ENCODE measurements at regions not wholly inside any gene's neighbourhood (a gene's known extent, or its start where the extent isn't known, plus 50 kb on each side); places are given as distances from the start of the nearest gene placed in this dataset.

DNA sequence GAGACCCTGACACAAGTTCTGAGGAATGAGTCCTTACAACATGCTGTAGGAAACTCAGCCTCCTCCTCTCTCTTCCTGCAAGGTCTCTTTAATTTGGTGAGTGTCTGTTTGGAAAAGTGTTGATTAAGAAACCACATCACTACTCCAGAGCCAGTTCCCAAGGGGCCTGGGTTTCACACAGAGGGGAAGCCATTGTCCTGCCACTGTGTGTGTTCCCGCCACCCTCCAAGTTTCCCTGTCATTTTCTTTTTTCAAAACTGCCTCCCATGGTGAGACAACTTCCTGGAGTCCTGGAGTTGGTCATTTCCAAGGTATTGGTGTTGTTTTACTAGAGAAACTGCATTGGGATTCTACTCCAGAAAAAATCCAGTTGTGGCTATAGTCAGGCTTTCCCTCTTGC is 232.0 kb upstream of the PARD3B start:
- Histone ChIP-seq H3K4me3 (no peak overlapping the region), H3K27ac (no peak overlapping the region), H3K9me3 (no peaks in the 10 kb centered on the region), H3K27me3 (no peaks in the 10 kb centered on the region), H3K36me3 (no peaks in the 10 kb centered on the region), H3K4me1 (peaks cover 0 to 14% (median 0%) of the 10 kb centered on the region in 4 donors)
- no peak for TF ChIP-seq POLR2A (IDR thresholded peaks at IDR 0.05)
- no peak for TF ChIP-seq POLR2AphosphoS5 (IDR thresholded peaks at IDR 0.05)
- TF ChIP-seq EP300 (IDR thresholded peaks at IDR 0.05), result no peak
- TF ChIP-seq, protein P1, sequence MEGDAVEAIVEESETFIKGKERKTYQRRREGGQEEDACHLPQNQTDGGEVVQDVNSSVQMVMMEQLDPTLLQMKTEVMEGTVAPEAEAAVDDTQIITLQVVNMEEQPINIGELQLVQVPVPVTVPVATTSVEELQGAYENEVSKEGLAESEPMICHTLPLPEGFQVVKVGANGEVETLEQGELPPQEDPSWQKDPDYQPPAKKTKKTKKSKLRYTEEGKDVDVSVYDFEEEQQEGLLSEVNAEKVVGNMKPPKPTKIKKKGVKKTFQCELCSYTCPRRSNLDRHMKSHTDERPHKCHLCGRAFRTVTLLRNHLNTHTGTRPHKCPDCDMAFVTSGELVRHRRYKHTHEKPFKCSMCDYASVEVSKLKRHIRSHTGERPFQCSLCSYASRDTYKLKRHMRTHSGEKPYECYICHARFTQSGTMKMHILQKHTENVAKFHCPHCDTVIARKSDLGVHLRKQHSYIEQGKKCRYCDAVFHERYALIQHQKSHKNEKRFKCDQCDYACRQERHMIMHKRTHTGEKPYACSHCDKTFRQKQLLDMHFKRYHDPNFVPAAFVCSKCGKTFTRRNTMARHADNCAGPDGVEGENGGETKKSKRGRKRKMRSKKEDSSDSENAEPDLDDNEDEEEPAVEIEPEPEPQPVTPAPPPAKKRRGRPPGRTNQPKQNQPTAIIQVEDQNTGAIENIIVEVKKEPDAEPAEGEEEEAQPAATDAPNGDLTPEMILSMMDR (IDR thresholded peaks at IDR 0.05), result no peak
- no peak for DNase-seq
- 82 to 100% (median 83%) methylated on average over 1 of the region's 1 CpG for WGBS, 5 donors
- intact Hi-C loops (cut with DNase I; ENCODE audit: low total_unique reads), result no loop called here

DNA sequence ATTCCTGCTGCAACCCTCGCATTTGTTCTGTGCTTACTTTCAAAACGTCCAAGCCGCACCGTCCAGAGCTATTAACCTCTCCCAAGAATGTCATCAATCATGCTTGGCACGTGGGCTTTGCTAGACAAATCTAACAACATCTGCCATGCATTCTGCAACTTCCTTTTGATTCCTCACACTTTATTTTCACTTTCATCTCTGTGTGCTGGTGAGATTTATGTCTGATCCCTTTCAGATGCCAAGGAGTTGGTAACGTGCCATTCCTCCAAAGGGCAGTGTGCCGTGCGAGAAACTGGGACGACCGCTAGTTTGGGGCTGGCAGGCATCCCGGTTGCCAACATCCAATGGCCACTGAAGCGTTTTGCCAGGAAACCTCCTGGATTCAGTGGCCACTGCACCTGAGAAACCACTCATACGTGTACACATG is 230.0 kb upstream of the PARD3B start:
- WGBS, 5 donors, result 26 to 36% (median 34%) methylated on average over 13 of the region's 13 CpGs
- DNase-seq, result peak; percentile 47 to 51
- Histone ChIP-seq H3K4me1 (peaks cover 0 to 14% (median 0%) of the 10 kb centered on the region in 4 donors), H3K27me3 (no peaks in the 10 kb centered on the region), H3K9me3 (no peaks in the 10 kb centered on the region), H3K4me3 (peak overlapping the region in 1 of 4 donors; percentile 28), H3K36me3 (no peaks in the 10 kb centered on the region), H3K27ac (no peak overlapping the region)
- intact Hi-C loops (cut with DNase I; ENCODE audit: low total_unique reads), result no loop called here
- TF ChIP-seq EP300 (IDR thresholded peaks at IDR 0.05) (no peak), POLR2AphosphoS5 (IDR thresholded peaks at IDR 0.05) (peak in 1 of 3 donors; percentile 4)

DNA sequence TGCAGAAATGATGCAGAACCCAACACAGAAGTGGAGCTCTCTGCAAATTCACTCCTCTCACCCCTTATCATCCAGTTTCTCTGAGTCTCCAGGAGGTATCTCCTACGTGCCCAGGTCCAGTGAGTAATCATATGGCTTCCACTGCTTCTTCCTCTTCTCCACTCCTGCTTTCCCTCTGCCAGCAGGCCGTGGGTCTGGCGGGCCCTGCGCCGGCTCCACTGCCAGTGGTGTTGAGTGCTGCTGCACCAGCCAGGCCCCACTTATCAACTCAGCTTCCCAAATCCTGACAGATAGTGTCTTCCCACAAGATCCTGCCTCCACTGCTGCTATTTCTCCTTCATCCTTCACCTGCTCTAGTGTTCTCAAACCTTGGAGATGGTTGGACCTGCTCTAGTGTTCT is 227.6 kb upstream of the PARD3B start:
- DNase-seq, result no peak
- H3K36me3 ChIP-seq, result no peaks in the 10 kb centered on the region
- H3K4me3 ChIP-seq, result no peak overlapping the region
- no peak overlapping the region for H3K27ac ChIP-seq
- H3K4me1 ChIP-seq, result peaks cover 0 to 19% (median 3%) of the 10 kb centered on the region in 4 donors
- H3K27me3 ChIP-seq, result no peaks in the 10 kb centered on the region
- TF ChIP-seq POLR2A (IDR thresholded peaks at IDR 0.05), result no peak
- TF ChIP-seq EP300 (IDR thresholded peaks at IDR 0.05), result no peak
- TF ChIP-seq, protein P1 (IDR thresholded peaks at IDR 0.05), result no peak
- no peak for TF ChIP-seq POLR2AphosphoS5 (IDR thresholded peaks at IDR 0.05)
- 84 to 98% (median 91%) methylated on average over 5 of the region's 5 CpGs for WGBS, 5 donors
- intact Hi-C loops (cut with DNase I; ENCODE audit: low total_unique reads), result no loop called here
- H3K9me3 ChIP-seq, result no peaks in the 10 kb centered on the region

DNA sequence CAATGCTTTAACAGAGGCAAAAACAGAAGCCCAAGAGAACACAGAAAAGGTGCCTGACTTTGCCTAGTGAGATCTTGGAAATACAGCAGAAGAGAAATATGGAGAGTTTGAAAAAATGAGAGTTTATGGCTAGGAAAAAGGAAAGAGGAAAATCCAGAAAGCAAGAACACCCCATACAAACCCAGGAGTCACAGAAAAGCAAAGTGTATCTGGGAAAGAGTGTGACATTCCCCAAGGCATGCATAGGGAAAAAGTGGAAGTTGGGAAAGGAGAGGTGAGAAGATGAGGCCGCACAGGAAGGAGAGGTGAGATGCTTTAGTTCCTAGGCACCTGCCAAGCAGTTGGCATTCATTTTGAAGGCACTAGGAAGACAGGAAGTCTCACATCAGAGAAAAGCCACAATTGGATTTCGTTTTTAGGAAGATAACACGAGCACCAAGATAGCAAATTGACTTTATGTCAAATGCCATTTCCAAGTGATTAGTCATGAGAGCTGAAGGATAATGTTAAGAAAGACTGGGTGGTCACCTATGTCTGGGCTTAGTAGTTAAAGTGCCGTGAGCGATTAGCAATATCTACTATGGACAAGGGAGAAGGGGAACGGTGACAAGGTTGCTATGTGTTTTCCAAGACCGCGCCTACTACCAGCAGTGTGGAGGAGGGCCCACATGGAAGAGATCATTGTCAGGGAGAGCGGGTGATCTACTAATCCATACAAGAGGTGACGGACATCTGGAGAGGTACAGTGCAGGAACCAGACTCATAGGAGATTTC is 224.1 kb upstream of the PARD3B start:
- H3K4me1 ChIP-seq, result peaks cover 0 to 12% (median 6%) of the 10 kb centered on the region in 4 donors
- no peaks in the 10 kb centered on the region for H3K9me3 ChIP-seq
- no peaks in the 10 kb centered on the region for H3K27me3 ChIP-seq
- 64 to 81% (median 73%) methylated on average over 10 of the region's 10 CpGs for WGBS, 5 donors
- intact Hi-C loops (cut with DNase I; ENCODE audit: low total_unique reads), result loop anchor here (10.0 kb wide), 2 partner anchors 374 to 1354 kb away; no protein-coding TSS in a partner anchor
- peak overlapping the region in 3 of 5 donors; percentile 11 to 48 (median 29) for H3K27ac ChIP-seq
- TF ChIP-seq POLR2A (IDR thresholded peaks at IDR 0.05), result no peak
- TF ChIP-seq, protein P1 (IDR thresholded peaks at IDR 0.05), result no peak
- TF ChIP-seq POLR2AphosphoS5 (IDR thresholded peaks at IDR 0.05), result no peak
- no peak for TF ChIP-seq EP300 (IDR thresholded peaks at IDR 0.05)
- H3K4me3 ChIP-seq, result no peak overlapping the region
- H3K36me3 ChIP-seq, result no peaks in the 10 kb centered on the region
- DNase-seq, result no peak

Data from stomach (tissue), 8 donors.